Tibial nerve (tissue), 4 donors: ENCODE measurements at regions not wholly inside any gene's neighbourhood (a gene's known extent, or its start where the extent isn't known, plus 50 kb on each side); places are given as distances from the start of the nearest gene placed in this dataset.

Experiments used
- EP300 ChIP-seq, 2 donors: sonication (generic); formaldehyde crosslinking; IDR thresholded peaks; one replicate each; pipeline ENCODE4 v1.6.1; 2017; ENCODE audit warnings: antibody characterized with exemption in 2 of 2, mild to moderate bottlenecking in 1 of 2
- POLR2A ChIP-seq, 2 donors: fragments of 450-650 bp; IDR thresholded peaks; one replicate each; pipeline ENCODE4 v1.6.1; 2017; ENCODE audit warnings: antibody characterized with exemption in 2 of 2, mild to moderate bottlenecking in 2 of 2, moderate library complexity in 2 of 2
- TF ChIP-seq, protein P1 (sequence below), 5 experiments: fragments of 200-600 bp in 3 of 5; fragments of 450-650 bp in 2 of 5; sonication (generic) in 3 of 5; IDR thresholded peaks; one replicate each; pipeline ENCODE4 v1.5.1; 2016 to 2019; ENCODE audit warnings: antibody characterized with exemption in 5 of 5, mild to moderate bottlenecking in 3 of 5, moderate library complexity in 2 of 5

DNA sequence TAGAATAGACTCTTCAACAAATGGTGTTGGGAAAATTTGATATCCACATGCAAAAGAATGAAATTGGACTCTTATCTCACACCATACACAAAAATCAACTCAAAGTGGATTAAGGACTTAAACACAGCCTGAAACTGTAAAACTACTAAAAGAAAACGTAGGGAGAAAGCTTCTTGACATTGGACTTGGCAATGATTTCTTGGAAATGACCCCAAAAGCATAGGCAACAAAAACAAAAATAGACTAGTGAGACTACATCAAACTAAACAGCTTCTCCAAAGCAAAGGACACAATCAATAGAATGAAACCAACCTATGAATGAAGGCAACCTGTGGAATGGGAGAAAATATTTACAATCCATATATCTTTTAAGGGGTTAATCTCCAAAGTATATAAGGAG lies 94.7 kb upstream of the INTU start:
- TF ChIP-seq, protein P1, sequence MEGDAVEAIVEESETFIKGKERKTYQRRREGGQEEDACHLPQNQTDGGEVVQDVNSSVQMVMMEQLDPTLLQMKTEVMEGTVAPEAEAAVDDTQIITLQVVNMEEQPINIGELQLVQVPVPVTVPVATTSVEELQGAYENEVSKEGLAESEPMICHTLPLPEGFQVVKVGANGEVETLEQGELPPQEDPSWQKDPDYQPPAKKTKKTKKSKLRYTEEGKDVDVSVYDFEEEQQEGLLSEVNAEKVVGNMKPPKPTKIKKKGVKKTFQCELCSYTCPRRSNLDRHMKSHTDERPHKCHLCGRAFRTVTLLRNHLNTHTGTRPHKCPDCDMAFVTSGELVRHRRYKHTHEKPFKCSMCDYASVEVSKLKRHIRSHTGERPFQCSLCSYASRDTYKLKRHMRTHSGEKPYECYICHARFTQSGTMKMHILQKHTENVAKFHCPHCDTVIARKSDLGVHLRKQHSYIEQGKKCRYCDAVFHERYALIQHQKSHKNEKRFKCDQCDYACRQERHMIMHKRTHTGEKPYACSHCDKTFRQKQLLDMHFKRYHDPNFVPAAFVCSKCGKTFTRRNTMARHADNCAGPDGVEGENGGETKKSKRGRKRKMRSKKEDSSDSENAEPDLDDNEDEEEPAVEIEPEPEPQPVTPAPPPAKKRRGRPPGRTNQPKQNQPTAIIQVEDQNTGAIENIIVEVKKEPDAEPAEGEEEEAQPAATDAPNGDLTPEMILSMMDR (IDR thresholded peaks at IDR 0.05) = no peak
- TF ChIP-seq POLR2A (IDR thresholded peaks at IDR 0.05) (no peak), EP300 (IDR thresholded peaks at IDR 0.05) (no peak)
